ENCODE measurements at regions not wholly inside any gene's neighbourhood (a gene's known extent, or its start where the extent isn't known, plus 50 kb on each side); places are given as distances from the start of the nearest gene placed in this dataset.
"Not testable (repeated sequence)": the region's sequence is repeated elsewhere in the genome, so short reads cannot be mapped to it uniquely, and the experiment has no call there.

DNA sequence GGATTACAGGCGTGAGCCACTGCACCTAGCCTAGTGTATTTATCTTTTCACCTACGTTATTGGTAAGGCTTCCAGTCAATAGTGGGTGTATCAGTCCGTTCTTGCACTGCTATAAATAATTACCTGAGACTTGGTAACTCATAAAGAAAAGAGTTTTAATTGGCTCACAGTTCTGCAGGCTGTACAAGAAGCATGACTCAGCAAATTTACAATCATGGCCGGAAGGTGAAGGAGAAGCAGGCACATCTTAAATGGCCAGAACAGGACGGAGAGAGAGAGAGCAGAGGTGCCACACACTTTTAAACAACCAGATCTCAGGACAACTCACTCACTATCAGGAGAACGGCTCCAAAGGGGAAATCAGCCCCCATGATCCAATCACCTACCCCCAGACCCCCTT is 873.3 kb upstream of the AUTS2 start:
- no peaks in the 10 kb centered on the region for H3K4me1 ChIP-seq (ENCODE audit: low read length)
- H3K4me2 ChIP-seq (ENCODE audit: low read length): no peak overlapping the region
- no peaks in the 10 kb centered on the region for H3K27me3 ChIP-seq (ENCODE audit: low read depth, low read length)
- no peak overlapping the region for H2AFZ ChIP-seq (ENCODE audit: low read depth, low read length)
- H3K79me2 ChIP-seq (ENCODE audit: low read length): no peaks in the 10 kb centered on the region
- no peak overlapping the region for H3K27ac ChIP-seq (ENCODE audit: low read length)
- TF ChIP-seq CTCF (IDR thresholded peaks at IDR 0.05; ENCODE audit: low read depth, low read length) (no peak), EZH2phosphoT487 (IDR thresholded peaks at IDR 0.05; ENCODE audit: low read depth) (no peak)
- H3K4me3 ChIP-seq (ENCODE audit: low read length): no peak overlapping the region
- no peaks in the 10 kb centered on the region for H3K9me3 ChIP-seq (ENCODE audit: insufficient read depth, low read length)
- H3K36me3 ChIP-seq (replicated peaks; ENCODE audit: low read depth, low read length): no peaks in the 10 kb centered on the region
- H3K9ac ChIP-seq (ENCODE audit: low read length): no peak overlapping the region
- no peaks in the 10 kb centered on the region for H4K20me1 ChIP-seq (ENCODE audit: insufficient read depth, low read length)

DNA sequence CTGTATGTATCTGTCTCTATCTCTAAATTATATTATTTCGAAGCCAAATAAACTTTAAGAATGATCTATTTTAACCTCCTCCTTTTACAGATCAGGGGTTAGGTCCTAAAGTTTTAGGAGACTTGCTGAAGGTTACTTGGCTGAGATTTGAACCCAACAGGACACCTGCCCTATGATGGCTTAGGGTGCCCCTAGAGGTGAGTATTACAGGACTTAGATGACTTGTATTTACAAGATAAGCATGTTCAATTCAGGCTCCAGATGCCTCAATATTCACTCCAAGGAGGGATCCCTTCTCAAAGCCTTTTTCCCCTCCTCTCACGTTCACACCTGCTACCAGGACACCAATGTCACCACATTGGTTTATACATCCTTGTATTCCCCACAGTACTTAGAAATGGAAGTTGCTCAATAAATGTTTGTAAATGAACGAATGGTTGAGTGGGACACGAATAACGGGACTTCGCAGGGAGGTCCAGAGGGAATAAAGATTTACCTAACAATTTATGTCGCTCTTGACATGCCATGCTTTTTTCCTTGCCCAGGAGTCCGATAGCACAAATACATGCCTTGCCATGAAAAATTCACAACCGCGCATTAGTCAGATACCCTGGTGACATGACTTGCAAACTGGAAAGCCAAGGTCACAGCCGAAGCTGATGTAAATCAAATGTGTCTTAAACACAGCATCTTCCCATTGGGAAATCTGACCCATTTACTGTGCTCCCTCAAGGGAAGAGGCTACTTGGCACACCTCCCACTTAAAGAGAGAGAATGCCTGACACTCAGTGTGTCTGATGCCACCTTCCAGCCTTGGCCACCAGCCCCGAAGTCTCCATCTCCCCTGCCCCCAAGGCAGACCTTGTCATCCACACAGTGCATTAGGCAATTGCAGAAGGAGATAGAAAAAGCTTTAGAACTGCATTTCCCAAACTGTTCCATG is 872.2 kb upstream of the AUTS2 start:
- H3K4me1 ChIP-seq (ENCODE audit: low read length): no peaks in the 10 kb centered on the region

GRCh38 chr7:68728720-68729119 is 869.6 kb upstream of the AUTS2 start:
- H3K36me3 ChIP-seq (replicated peaks; ENCODE audit: low read depth, low read length); H2AFZ ChIP-seq (ENCODE audit: low read depth, low read length); H3K9me3 ChIP-seq (ENCODE audit: insufficient read depth, low read length); H3K27me3 ChIP-seq (ENCODE audit: low read depth, low read length); H3K4me3 ChIP-seq (ENCODE audit: low read length); H3K27ac ChIP-seq (ENCODE audit: low read length); H3K4me2 ChIP-seq (ENCODE audit: low read length); H4K20me1 ChIP-seq (ENCODE audit: insufficient read depth, low read length); H3K79me2 ChIP-seq (ENCODE audit: low read length); H3K9ac ChIP-seq (ENCODE audit: low read length); H3K4me1 ChIP-seq (ENCODE audit: low read length): not testable (repeated sequence)

More for the DNA sequence above, 872.2 kb upstream of the AUTS2 start:
- Histone ChIP-seq H4K20me1 (ENCODE audit: insufficient read depth, low read length) (no peaks in the 10 kb centered on the region), H3K9ac (ENCODE audit: low read length) (no peak overlapping the region), H3K9me3 (ENCODE audit: insufficient read depth, low read length) (no peaks in the 10 kb centered on the region), H3K4me3 (ENCODE audit: low read length) (no peak overlapping the region), H3K4me2 (ENCODE audit: low read length) (no peak overlapping the region), H3K79me2 (ENCODE audit: low read length) (no peaks in the 10 kb centered on the region), H3K27ac (ENCODE audit: low read length) (no peak overlapping the region), H3K36me3 (replicated peaks; ENCODE audit: low read depth, low read length) (no peaks in the 10 kb centered on the region), H3K27me3 (ENCODE audit: low read depth, low read length) (no peaks in the 10 kb centered on the region), H2AFZ (ENCODE audit: low read depth, low read length) (no peak overlapping the region)
- TF ChIP-seq EZH2phosphoT487 (IDR thresholded peaks at IDR 0.05; ENCODE audit: low read depth): no peak
- no peak for TF ChIP-seq CTCF (IDR thresholded peaks at IDR 0.05; ENCODE audit: low read depth, low read length)

DNA sequence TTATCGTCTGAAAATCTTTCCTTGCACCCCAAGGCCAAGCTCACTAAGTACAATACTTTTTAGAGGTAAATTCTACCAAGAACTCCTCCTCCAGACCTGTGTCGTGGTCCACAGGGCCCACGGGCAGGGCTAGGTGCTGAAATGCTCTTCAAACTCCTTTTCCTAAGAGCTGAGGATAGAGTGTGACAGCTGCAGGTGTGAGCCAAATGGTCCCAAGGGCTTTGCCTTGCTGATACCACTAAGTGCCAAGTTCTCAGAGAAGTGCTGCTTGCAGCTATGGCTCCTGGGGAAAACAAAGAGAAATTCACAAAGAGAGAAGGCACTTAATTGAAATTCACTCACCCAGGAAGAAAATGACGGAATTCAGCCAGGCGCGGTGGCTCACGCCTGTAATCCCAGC is 868.9 kb upstream of the AUTS2 start:
- TF ChIP-seq EZH2phosphoT487 (IDR thresholded peaks at IDR 0.05; ENCODE audit: low read depth) (no peak), CTCF (IDR thresholded peaks at IDR 0.05; ENCODE audit: low read depth, low read length) (no peak)
- no peaks in the 10 kb centered on the region for H3K9me3 ChIP-seq (ENCODE audit: insufficient read depth, low read length)
- no peaks in the 10 kb centered on the region for H3K27me3 ChIP-seq (ENCODE audit: low read depth, low read length)
- no peak overlapping the region for H3K27ac ChIP-seq (ENCODE audit: low read length)
- no peak overlapping the region for H3K9ac ChIP-seq (ENCODE audit: low read length)
- no peak overlapping the region for H2AFZ ChIP-seq (ENCODE audit: low read depth, low read length)
- no peaks in the 10 kb centered on the region for H4K20me1 ChIP-seq (ENCODE audit: insufficient read depth, low read length)
- H3K4me3 ChIP-seq (ENCODE audit: low read length): no peak overlapping the region
- no peaks in the 10 kb centered on the region for H3K36me3 ChIP-seq (replicated peaks; ENCODE audit: low read depth, low read length)
- no peaks in the 10 kb centered on the region for H3K4me1 ChIP-seq (ENCODE audit: low read length)
- H3K4me2 ChIP-seq (ENCODE audit: low read length): no peak overlapping the region
- no peaks in the 10 kb centered on the region for H3K79me2 ChIP-seq (ENCODE audit: low read length)

Measured in OCI-LY3 (cell line).